AG09319 (cell line): ENCODE measurements at regions not wholly inside any gene's neighbourhood (a gene's known extent, or its start where the extent isn't known, plus 50 kb on each side); places are given as distances from the start of the nearest gene placed in this dataset.

Experiments used
- DNase-seq: peaks from one replicate; pipeline ENCODE4 v3.0.0-alpha.2; 2010; ENCODE audit warnings: low read depth; ENCODE audit errors: extremely low read depth
- CTCF ChIP-seq: IDR thresholded peaks from 2 replicates; pipeline ENCODE4 v1.5.1; 2011; ENCODE audit warnings: low read depth, mild to moderate bottlenecking, inconsistent platforms, low read length, moderate library complexity

- DNase-seq = no peak
- TF ChIP-seq CTCF = no peak
These were observed 68.1 kb upstream of the SPRED2 start for GRCh38 chr2:65500310-65501040.

- no peak for DNase-seq
- TF ChIP-seq CTCF = no peak
These were observed 66.8 kb upstream of the SPRED2 start for GRCh38 chr2:65499216-65499615.

- no peak for TF ChIP-seq CTCF
- no peak for DNase-seq
These were observed 66.0 kb upstream of the SPRED2 start for GRCh38 chr2:65498396-65498795.

- DNase-seq = no peak
- TF ChIP-seq CTCF = no peak
These were observed 63.0 kb upstream of the SPRED2 start for GRCh38 chr2:65495251-65495877.

- TF ChIP-seq CTCF = no peak
- no peak for DNase-seq
These were observed 61.7 kb upstream of the SPRED2 start for GRCh38 chr2:65494078-65494477.

- TF ChIP-seq CTCF = no peak
- no peak for DNase-seq
These were observed 59.0 kb upstream of the SPRED2 start for GRCh38 chr2:65491381-65491905.

GRCh38 chr2:65490222-65490621 lies 57.8 kb upstream of the SPRED2 start:
- TF ChIP-seq CTCF = no peak
- DNase-seq = no peak
